ENCODE measurements at regions not wholly inside any gene's neighbourhood (a gene's known extent, or its start where the extent isn't known, plus 50 kb on each side); places are given as distances from the start of the nearest gene placed in this dataset.

DNA sequence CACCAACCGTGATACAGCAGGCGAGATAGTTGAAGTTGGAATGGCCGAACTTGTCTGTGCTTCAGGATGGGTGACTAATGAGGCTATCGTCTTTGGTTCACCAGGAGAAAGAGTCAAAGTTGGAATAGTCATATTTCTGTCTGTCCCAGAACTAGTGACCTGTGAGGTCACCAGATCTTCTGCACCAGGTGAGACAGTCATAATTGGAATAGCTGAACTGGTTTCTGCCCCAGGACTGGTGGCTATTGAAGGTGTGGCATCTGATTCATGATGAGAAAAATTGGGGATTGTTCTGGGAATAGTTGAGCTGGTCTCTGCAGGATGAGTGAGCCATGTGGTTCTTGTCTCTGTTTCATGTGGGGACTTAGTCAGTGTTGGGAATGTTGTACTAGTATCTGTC is 71.6 kb downstream of the MUC16 start:
- no peak overlapping the region for H3K56ac ChIP-seq (ENCODE audit: insufficient read length, low read depth, low read length)
- H3K4ac ChIP-seq (ENCODE audit: low read depth, low read length), result no peak overlapping the region
- no peak overlapping the region for H2BK5ac ChIP-seq (ENCODE audit: insufficient read length, low read length)
- no CpG with 5 or more reads among the region's 4 CpGs for WGBS (ENCODE audit: extremely low coverage, insufficient read length, low lambda C conversion rate)
- no peaks in the 10 kb centered on the region for H3K27me3 ChIP-seq (ENCODE audit: insufficient read depth, low read length)
- no peaks in the 10 kb centered on the region; the same call in 1 of the 2 replicates for H3K79me2 ChIP-seq (ENCODE audit: insufficient read depth, low read length)
- Mint-ChIP-seq H3K4me1 (no peaks in the 10 kb centered on the region), H3K4me3 (no peak overlapping the region), H3K27ac (no peak overlapping the region), H3K9me3 (peaks cover 94 to 95% of the 10 kb centered on the region in 2 experiments), H3K27me3 (ENCODE audit: low read depth) (peaks cover 7% of the 10 kb centered on the region), H3K36me3 (ENCODE audit: insufficient read depth in 1 of 3, low read depth in 3 of 3) (peaks cover 11 to 43% (median 15%) of the 10 kb centered on the region in 3 experiments; a peak in 6 of 7 replicates)
- H3K4me1 ChIP-seq (ENCODE audit: insufficient read depth, low read length), result no peaks in the 10 kb centered on the region
- H3K4me2 ChIP-seq (ENCODE audit: insufficient read depth, insufficient read length, low read length), result no peak overlapping the region
- H2BK15ac ChIP-seq (ENCODE audit: low read depth, low read length), result no peak overlapping the region
- H2BK12ac ChIP-seq (ENCODE audit: insufficient read length, low read depth, low read length), result no peak overlapping the region
- no peak overlapping the region for H3K18ac ChIP-seq (ENCODE audit: insufficient read length, low read depth, low read length)
- H3K23me2 ChIP-seq (ENCODE audit: insufficient read length, low read depth, low read length, poor library complexity, severe bottlenecking), result no peaks in the 10 kb centered on the region
- no peak overlapping the region for H4K5ac ChIP-seq (ENCODE audit: insufficient read length, low read depth, low read length)
- H2BK20ac ChIP-seq (ENCODE audit: low read depth, low read length, poor library complexity, severe bottlenecking), result no peak overlapping the region
- no peak for DNase-seq
- H2BK120ac ChIP-seq (ENCODE audit: low read depth, low read length, poor library complexity, severe bottlenecking), result no peak overlapping the region
- H3K9me3 ChIP-seq (ENCODE audit: control insufficient read depth, low read depth, low read length), result peaks cover 91% of the 10 kb centered on the region
- no peak overlapping the region for H4K91ac ChIP-seq (ENCODE audit: insufficient read length, low read depth, low read length)
- no peak for TF ChIP-seq CTCF (conservative IDR thresholded peaks at IDR 0.05)
- H3K27ac ChIP-seq (ENCODE audit: insufficient read length, low read depth, low read length), result no peak overlapping the region
- H4K20me1 ChIP-seq (ENCODE audit: control insufficient read depth, insufficient read depth, insufficient read length), result no peaks in the 10 kb centered on the region
- H2AK5ac ChIP-seq (ENCODE audit: insufficient read length, low read length), result no peak overlapping the region
- H3K14ac ChIP-seq (ENCODE audit: insufficient read depth, low read length), result no peak overlapping the region
- H3K79me1 ChIP-seq (ENCODE audit: insufficient read depth, low read depth, low read length, poor library complexity, severe bottlenecking), result no peaks in the 10 kb centered on the region
- H3T11ph ChIP-seq (ENCODE audit: low read length), result no peak overlapping the region
- no peak overlapping the region for H3K23ac ChIP-seq (ENCODE audit: insufficient read length, low read depth, low read length)
- H3K9ac ChIP-seq (ENCODE audit: extremely low read depth, insufficient read length, low read length), result no peak overlapping the region
- no peak overlapping the region for H2AFZ ChIP-seq (ENCODE audit: low read length)
- H4K8ac ChIP-seq (replicated peaks; ENCODE audit: insufficient read length, low read depth, low read length), result no peak overlapping the region
